K562 (cell line): ENCODE measurements at regions not wholly inside any gene's neighbourhood (a gene's known extent, or its start where the extent isn't known, plus 50 kb on each side); places are given as distances from the start of the nearest gene placed in this dataset.

Experiments used
- NFRKB ChIP-seq: fragments of 450-650 bp; IDR thresholded peaks from 2 replicates; pipeline ENCODE4 v1.6.1; 2016; ENCODE audit warnings: low read depth
- NRF1 ChIP-seq, 2 experiments: fragments of 450-650 bp; IDR thresholded peaks in 1 of 2; conservative IDR thresholded peaks in 1 of 2; 2 replicates each; pipeline ENCODE4 v1.6.1; 2014; ENCODE audit warnings: mild to moderate bottlenecking in 2 of 2
- SMAD1 ChIP-seq: fragments of 150-350 bp; IDR thresholded peaks from 2 replicates; pipeline ENCODE4 v1.6.1; 2014; ENCODE audit warnings: low read length, low read depth; ENCODE audit not compliant: partially characterized antibody
- STAT5B ChIP-seq: fragments of 250-450 bp; sonication (Bioruptor Pico); IDR thresholded peaks from 2 replicates; pipeline ENCODE4 v1.8.0; 2021; ENCODE audit warnings: mild to moderate bottlenecking, inconsistent platforms
- ZFX ChIP-seq: sonication (generic); formaldehyde crosslinking; IDR thresholded peaks from 2 replicates; pipeline ENCODE4 v1.8.0; 2022; ENCODE audit warnings: mild to moderate bottlenecking, missing genetic modification reagents, moderate library complexity
- ZNF224 ChIP-seq: sonication (generic); formaldehyde crosslinking; IDR thresholded peaks from 2 replicates; pipeline ENCODE4 v1.8.0; 2022; ENCODE audit warnings: mild to moderate bottlenecking, missing genetic modification reagents
- ZNF830 ChIP-seq: fragments of 250-450 bp; sonication (Bioruptor Pico); IDR thresholded peaks from 2 replicates; pipeline ENCODE4 v1.5.0; 2021; ENCODE audit warnings: mild to moderate bottlenecking
- TF ChIP-seq, protein P1 (sequence below): fragments of 150-350 bp; conservative IDR thresholded peaks from 2 replicates; pipeline ENCODE4 v1.6.1; 2014; ENCODE audit warnings: low read length
- TF ChIP-seq, protein P2 (sequence below): sonication (generic); formaldehyde crosslinking; IDR thresholded peaks from 2 replicates; pipeline ENCODE4 v1.8.1; 2022; ENCODE audit warnings: missing genetic modification reagents

DNA sequence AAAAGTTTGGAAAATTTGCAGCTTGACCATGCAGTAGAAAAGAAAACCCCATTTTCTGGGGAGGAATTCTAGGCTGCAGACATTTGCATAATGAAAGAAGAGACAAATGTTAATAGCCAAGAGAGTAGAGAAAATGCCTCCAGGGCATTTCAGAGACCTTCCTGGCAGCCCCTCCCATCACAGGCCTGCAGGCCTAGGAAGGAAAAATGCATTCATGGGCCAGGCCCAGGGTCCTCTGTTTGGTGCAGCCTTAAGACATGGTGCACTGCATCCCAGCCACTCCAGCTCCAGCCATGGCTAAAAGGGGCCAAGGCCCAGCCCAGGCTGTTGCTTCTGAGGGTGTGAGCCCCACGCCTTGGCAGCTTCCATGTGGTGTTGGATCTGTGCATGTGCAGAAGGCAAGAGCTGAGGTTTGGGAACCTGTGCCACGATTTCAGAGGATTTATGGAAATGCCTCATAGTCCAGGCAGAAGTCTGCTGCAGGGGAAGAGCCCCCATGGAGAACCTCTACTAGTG lies 75.0 kb upstream of the OR13F1 start:
- TF ChIP-seq, protein P1, sequence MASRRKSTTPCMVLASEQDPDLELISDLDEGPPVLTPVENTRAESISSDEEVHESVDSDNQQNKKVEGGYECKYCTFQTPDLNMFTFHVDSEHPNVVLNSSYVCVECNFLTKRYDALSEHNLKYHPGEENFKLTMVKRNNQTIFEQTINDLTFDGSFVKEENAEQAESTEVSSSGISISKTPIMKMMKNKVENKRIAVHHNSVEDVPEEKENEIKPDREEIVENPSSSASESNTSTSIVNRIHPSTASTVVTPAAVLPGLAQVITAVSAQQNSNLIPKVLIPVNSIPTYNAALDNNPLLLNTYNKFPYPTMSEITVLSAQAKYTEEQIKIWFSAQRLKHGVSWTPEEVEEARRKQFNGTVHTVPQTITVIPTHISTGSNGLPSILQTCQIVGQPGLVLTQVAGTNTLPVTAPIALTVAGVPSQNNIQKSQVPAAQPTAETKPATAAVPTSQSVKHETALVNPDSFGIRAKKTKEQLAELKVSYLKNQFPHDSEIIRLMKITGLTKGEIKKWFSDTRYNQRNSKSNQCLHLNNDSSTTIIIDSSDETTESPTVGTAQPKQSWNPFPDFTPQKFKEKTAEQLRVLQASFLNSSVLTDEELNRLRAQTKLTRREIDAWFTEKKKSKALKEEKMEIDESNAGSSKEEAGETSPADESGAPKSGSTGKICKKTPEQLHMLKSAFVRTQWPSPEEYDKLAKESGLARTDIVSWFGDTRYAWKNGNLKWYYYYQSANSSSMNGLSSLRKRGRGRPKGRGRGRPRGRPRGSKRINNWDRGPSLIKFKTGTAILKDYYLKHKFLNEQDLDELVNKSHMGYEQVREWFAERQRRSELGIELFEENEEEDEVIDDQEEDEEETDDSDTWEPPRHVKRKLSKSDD, result no peak
- TF ChIP-seq ZNF224 (CRISPR knock-in tag), result no peak
- TF ChIP-seq ZNF830 (CRISPR knock-in tag), result no peak
- TF ChIP-seq SMAD1, result no peak
- TF ChIP-seq STAT5B (CRISPR knock-in tag), result no peak
- TF ChIP-seq NRF1 (conservative IDR thresholded peaks at IDR 0.05 in 1 of 2, IDR thresholded peaks at IDR 0.05 in 1 of 2), result no peak
- TF ChIP-seq ZFX, result no peak
- no peak for TF ChIP-seq NFRKB
- TF ChIP-seq, protein P2, sequence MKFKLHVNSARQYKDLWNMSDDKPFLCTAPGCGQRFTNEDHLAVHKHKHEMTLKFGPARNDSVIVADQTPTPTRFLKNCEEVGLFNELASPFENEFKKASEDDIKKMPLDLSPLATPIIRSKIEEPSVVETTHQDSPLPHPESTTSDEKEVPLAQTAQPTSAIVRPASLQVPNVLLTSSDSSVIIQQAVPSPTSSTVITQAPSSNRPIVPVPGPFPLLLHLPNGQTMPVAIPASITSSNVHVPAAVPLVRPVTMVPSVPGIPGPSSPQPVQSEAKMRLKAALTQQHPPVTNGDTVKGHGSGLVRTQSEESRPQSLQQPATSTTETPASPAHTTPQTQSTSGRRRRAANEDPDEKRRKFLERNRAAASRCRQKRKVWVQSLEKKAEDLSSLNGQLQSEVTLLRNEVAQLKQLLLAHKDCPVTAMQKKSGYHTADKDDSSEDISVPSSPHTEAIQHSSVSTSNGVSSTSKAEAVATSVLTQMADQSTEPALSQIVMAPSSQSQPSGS (CRISPR knock-in tag), result no peak
